SK-N-MC (cell line): ENCODE measurements at regions not wholly inside any gene's neighbourhood (a gene's known extent, or its start where the extent isn't known, plus 50 kb on each side); places are given as distances from the start of the nearest gene placed in this dataset.

Source experiments
- DNase-seq: peaks from one replicate; pipeline ENCODE4 v3.0.0-alpha.2; 2011; ENCODE audit warnings: low read depth, low spot score
- H3K27ac ChIP-seq: fragments of 200-600 bp; sonication (generic); 2 replicates; pipeline ENCODE4 v1.5.1; 2016; ENCODE audit warnings: mixed run types
- H3K36me3 ChIP-seq: fragments of 200-600 bp; sonication (generic); 2 replicates; pipeline ENCODE4 v1.6.1; 2017; ENCODE audit warnings: antibody characterized with exemption, low read length, mixed read lengths; ENCODE audit not compliant: insufficient read depth
- H3K4me3 ChIP-seq: fragments of 200-600 bp; sonication (generic); 2 replicates; pipeline ENCODE4 v1.5.1; 2016
- H3K9ac ChIP-seq: fragments of 200-600 bp; sonication (generic); 2 replicates; pipeline ENCODE4 v1.8.0; 2017; ENCODE audit warnings: mixed run types, mixed read lengths; ENCODE audit not compliant: insufficient read length
- H3K9me3 ChIP-seq: fragments of 200-600 bp; sonication (generic); 2 replicates; pipeline ENCODE4 v1.6.1; 2017; ENCODE audit warnings: low read depth, mild to moderate bottlenecking, antibody characterized with exemption, low read length, moderate library complexity, mixed read lengths
- EZH2 ChIP-seq: fragments of 200-600 bp; sonication (generic); IDR thresholded peaks from one replicate; pipeline ENCODE4 v1.6.1; 2017; ENCODE audit warnings: antibody characterized with exemption
- FOXP2 ChIP-seq: optimal IDR thresholded peaks from 2 replicates; pipeline ENCODE3; 2011; ENCODE audit warnings: mild to moderate bottlenecking, moderate library complexity; ENCODE audit not compliant: insufficient read depth; ENCODE audit errors: extremely low read length, control extremely low read depth
- POLR2AphosphoS5 ChIP-seq: IDR thresholded peaks from 2 replicates; pipeline ENCODE4 v1.6.1; 2012; ENCODE audit warnings: mild to moderate bottlenecking, low read depth, low read length, borderline replicate concordance

DNA sequence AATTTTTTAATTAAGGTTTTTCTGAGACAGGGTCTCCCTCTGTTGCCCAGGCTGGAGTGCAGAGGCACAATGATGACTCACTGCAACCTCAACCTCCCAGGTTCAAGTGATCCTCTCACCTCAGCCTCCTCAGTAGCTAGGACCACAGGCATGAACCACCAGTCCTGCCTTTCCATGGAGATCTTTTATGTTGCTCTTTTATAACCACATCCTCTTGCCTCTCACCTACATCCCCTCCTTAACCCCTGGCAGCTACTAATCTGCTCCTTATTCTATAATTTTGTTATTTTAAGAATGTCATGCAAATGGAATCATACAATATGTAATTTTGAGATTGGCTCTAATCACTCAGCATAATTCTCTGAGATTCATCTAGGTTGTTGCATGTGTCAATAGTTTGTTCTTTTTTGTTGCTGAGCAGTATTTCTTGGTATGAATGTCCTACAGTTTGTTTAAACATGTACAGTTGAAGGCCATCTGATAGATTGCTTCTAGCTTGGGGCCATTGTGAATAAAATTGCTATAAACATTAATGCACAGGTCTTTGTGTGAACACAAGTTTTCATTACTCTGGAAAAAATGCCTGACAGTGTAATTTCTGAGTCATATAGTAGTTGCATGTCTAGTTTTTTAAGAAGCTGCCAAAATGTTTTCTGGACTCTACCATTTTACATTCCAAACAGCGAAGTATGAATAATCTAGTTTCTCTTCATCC is 249.2 kb upstream of the AMIGO2 start:
- Histone ChIP-seq H3K9me3 (no peaks in the 10 kb centered on the region), H3K27ac (no peak overlapping the region), H3K9ac (no peak overlapping the region), H3K36me3 (no peaks in the 10 kb centered on the region), H3K4me3 (no peak overlapping the region)
- TF ChIP-seq FOXP2 (no peak), POLR2AphosphoS5 (no peak), EZH2 (no peak)
- DNase-seq: no peak

GRCh38 chr12:47326190-47326589 is 246.4 kb upstream of the AMIGO2 start:
- Histone ChIP-seq H3K36me3 (no peaks in the 10 kb centered on the region), H3K9me3 (no peaks in the 10 kb centered on the region), H3K27ac (no peak overlapping the region), H3K4me3 (no peak overlapping the region), H3K9ac (no peak overlapping the region)
- TF ChIP-seq EZH2 (no peak), FOXP2 (no peak), POLR2AphosphoS5 (no peak)
- no peak for DNase-seq

GRCh38 chr12:47323802-47324201 is 244.0 kb upstream of the AMIGO2 start:
- no peak for TF ChIP-seq FOXP2
- TF ChIP-seq EZH2: no peak
- no peak for TF ChIP-seq POLR2AphosphoS5
- no peaks in the 10 kb centered on the region for H3K36me3 ChIP-seq
- no peak for DNase-seq
- H3K27ac ChIP-seq: no peak overlapping the region
- no peaks in the 10 kb centered on the region for H3K9me3 ChIP-seq
- H3K9ac ChIP-seq: no peak overlapping the region
- no peak overlapping the region for H3K4me3 ChIP-seq

DNA sequence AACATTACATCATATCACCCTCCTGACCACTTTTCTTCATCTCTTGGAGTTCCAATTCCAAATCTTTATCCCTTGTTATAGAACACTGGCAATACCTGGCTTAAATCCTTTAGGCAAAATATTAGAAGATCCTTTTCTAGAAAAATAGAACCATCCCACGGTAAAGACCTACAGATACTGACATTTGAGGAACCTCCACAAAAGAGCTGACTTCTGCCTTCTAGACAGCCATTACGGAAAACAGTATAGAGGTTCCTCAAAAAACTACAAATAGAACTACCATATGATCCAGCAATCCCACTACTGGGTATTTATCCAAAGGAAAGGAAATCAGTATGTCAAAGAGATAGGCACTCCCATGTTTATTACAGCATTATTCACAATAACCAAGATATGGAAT is 241.7 kb upstream of the AMIGO2 start:
- TF ChIP-seq EZH2 (no peak), POLR2AphosphoS5 (no peak), FOXP2 (no peak)
- Histone ChIP-seq H3K9ac (no peak overlapping the region), H3K36me3 (no peaks in the 10 kb centered on the region), H3K9me3 (no peaks in the 10 kb centered on the region), H3K4me3 (no peak overlapping the region), H3K27ac (no peak overlapping the region)
- DNase-seq: no peak

GRCh38 chr12:47319746-47320145 is 240.0 kb upstream of the AMIGO2 start:
- Histone ChIP-seq H3K4me3 (no peak overlapping the region), H3K27ac (no peak overlapping the region), H3K36me3 (no peaks in the 10 kb centered on the region), H3K9me3 (no peaks in the 10 kb centered on the region), H3K9ac (no peak overlapping the region)
- TF ChIP-seq FOXP2 (no peak), EZH2 (no peak), POLR2AphosphoS5 (no peak)
- no peak for DNase-seq

DNA sequence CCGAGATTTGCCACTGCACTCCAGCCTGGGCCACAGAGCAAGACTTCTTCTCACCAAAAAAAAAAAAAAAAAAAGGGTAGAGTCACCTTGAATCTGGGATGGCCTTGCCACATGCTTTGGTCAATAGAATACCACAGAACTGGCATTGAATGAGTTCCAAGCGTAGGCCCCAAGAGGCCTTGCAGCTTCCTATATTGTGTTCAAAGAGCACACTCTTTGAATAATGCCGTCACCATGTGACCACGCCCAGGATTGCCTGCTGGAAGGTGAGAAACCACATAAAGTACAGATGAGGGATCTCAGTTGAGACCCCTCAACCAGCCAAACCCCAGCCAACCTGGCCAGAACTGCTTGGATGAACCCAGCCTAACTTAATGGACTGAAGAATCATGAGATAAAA is 239.2 kb upstream of the AMIGO2 start:
- Histone ChIP-seq H3K36me3 (no peaks in the 10 kb centered on the region), H3K4me3 (no peak overlapping the region), H3K9me3 (no peaks in the 10 kb centered on the region), H3K27ac (no peak overlapping the region), H3K9ac (no peak overlapping the region)
- DNase-seq: no peak
- TF ChIP-seq POLR2AphosphoS5: no peak
- TF ChIP-seq EZH2: no peak
- no peak for TF ChIP-seq FOXP2

GRCh38 chr12:47317175-47317915 is 237.6 kb upstream of the AMIGO2 start:
- Histone ChIP-seq H3K27ac (no peak overlapping the region), H3K36me3 (no peaks in the 10 kb centered on the region), H3K9me3 (no peaks in the 10 kb centered on the region), H3K4me3 (no peak overlapping the region), H3K9ac (no peak overlapping the region)
- no peak for TF ChIP-seq POLR2AphosphoS5
- no peak for TF ChIP-seq FOXP2
- TF ChIP-seq EZH2: no peak
- no peak for DNase-seq

DNA sequence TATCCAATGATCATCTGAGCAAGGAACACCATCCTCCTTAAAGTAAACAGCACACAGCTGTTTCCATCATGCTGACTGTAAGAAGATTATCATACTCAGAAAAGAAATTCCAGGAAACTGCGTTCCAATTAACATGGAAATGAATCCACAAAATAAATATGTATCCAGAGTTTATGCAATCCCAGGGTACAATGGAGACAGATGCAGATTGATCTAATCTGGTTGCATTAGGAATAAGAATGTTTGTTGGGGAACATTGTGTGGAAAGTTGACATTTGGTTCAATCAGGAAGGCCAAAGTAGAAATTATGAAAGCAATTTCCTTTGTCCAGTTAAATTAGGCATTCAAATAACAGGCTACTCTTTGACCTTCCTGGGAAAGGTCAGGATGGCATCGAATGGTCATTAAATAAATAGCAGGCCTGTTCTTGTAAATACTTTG is 236.9 kb upstream of the AMIGO2 start:
- no peak overlapping the region for H3K4me3 ChIP-seq
- peak; percentile 20 for DNase-seq
- no peak overlapping the region for H3K27ac ChIP-seq
- no peak overlapping the region for H3K9ac ChIP-seq
- H3K36me3 ChIP-seq: no peaks in the 10 kb centered on the region
- no peaks in the 10 kb centered on the region for H3K9me3 ChIP-seq
- TF ChIP-seq FOXP2: no peak
- no peak for TF ChIP-seq POLR2AphosphoS5
- TF ChIP-seq EZH2: no peak
